ENCODE measurements at regions not wholly inside any gene's neighbourhood (a gene's known extent, or its start where the extent isn't known, plus 50 kb on each side); places are given as distances from the start of the nearest gene placed in this dataset.
A peak's percentile ranks its signal among the peaks of the same experiment; 100 is the strongest.

DNA sequence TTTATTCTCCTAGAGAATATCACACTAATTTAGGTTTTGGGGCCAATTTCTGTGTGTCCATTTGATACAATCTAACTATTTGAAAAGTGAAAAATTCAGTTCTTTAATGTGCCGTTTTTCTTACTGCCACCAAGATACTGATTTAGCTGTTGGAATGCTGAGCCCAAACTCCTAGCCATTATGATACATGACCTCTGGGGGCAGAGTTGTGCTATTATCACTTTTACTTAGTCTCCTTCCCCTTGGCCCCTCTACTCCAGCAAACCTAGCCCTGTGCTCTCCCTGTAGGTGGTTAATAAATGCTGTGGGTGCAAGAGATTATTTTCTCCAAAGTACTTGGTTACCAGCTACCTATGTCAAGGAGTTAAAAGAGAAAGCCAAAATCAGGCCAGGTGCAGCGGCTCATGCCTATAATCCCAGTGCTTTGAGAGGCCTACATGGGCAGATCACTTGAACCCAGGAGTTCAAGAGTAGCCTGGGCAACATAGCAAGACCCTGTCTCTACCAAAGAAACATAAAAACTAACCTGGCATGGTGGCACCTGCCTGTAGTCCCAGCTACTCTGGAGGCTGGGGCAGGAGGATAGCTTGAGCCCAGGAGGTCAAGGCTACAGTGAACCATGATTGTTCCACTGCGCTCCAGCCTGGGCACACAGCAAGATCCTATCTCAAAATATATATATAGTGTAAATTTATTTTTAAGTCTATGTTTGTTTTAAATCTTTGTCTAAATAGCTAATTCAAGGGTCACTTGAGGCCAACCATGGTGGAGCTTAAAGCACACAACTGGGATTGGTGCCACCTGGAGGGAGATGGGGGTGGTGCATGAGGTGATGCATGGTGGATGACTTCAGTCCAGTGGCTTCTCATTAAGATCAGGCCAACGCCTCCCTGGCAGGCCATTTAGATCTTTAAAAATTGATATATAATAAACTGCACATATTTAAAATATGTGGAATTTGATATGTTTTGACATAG is 193.2 kb upstream of the PLET1 start:
- WGBS (ENCODE audit: insufficient coverage) = 100% methylated on average over 1 of the region's 4 CpGs
- POLR2A ChIA-PET = interaction anchor here (0.6 kb wide), 1 partner anchor 20 kb away, joined by 3 read pairs; no protein-coding TSS in a partner anchor
- CTCF ChIA-PET = interaction anchor here (0.9 to 4.2 kb wide), 5 partner anchors 11 to 168 kb away, joined by 3 to 16 read pairs (median 5); no protein-coding TSS in a partner anchor

DNA sequence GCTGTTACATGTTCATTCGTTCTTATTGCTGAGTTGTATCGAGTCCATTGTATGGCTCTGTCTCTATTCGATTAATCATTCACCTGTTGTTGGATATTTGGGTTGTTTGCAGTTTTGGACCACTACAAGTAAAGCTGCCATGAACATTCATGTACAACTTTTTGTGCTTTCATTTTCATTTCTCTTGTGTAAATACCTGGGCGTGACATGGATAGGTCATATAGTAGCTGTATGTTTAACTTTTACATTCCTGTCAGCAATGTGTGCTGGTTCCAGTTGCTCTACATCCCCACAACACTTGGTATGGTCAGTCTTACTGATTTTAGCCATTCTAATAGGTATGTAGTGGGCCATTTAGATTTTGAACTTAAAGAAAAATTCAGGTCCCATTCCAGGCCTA is 194.2 kb upstream of the PLET1 start:
- ChIA-PET POLR2A (no interaction called here), CTCF (interaction anchor here (0.9 to 4.2 kb wide), 3 partner anchors 12 to 169 kb away, joined by 3 to 16 read pairs (median 5); no protein-coding TSS in a partner anchor)
- no CpG with 5 or more reads among the region's 4 CpGs for WGBS (ENCODE audit: insufficient coverage)

More for the DNA sequence above, 193.2 kb upstream of the PLET1 start:
- peak; percentile 34 to 65 (median 47) for DNase-seq
- H3K4me1 ChIP-seq (ENCODE audit: control extremely low read depth in 1 of 4, control insufficient read depth in 4 of 4, insufficient read depth in 4 of 4, low read length in 3 of 4) = no peaks in the 10 kb centered on the region
- H3K36me3 ChIP-seq (ENCODE audit: control insufficient read depth in 4 of 4, insufficient read depth in 4 of 4, low read length in 3 of 4) = no peaks in the 10 kb centered on the region
- peaks cover 0 to 2% (median 0%) of the 10 kb centered on the region in 5 experiments for H3K27me3 ChIP-seq (replicated peaks in 2 of 5; ENCODE audit: control insufficient read depth in 4 of 5, insufficient read depth in 5 of 5, low read length in 4 of 5)
- H3K9me3 ChIP-seq (ENCODE audit: control extremely low read depth in 1 of 5, control insufficient read depth in 4 of 5, insufficient read depth in 2 of 5, low read depth in 1 of 5, low read length in 4 of 5) = no peaks in the 10 kb centered on the region
- H3K27ac ChIP-seq (ENCODE audit: insufficient read depth in 1 of 2, low read depth in 1 of 2, low read length in 2 of 2, poor library complexity in 1 of 2, severe bottlenecking in 2 of 2) = no peak overlapping the region
- no peak overlapping the region for H3K4me3 ChIP-seq (ENCODE audit: control insufficient read depth in 1 of 7, extremely low read depth in 1 of 7, insufficient read depth in 4 of 7, low read depth in 2 of 7, low read length in 6 of 7)

DNA sequence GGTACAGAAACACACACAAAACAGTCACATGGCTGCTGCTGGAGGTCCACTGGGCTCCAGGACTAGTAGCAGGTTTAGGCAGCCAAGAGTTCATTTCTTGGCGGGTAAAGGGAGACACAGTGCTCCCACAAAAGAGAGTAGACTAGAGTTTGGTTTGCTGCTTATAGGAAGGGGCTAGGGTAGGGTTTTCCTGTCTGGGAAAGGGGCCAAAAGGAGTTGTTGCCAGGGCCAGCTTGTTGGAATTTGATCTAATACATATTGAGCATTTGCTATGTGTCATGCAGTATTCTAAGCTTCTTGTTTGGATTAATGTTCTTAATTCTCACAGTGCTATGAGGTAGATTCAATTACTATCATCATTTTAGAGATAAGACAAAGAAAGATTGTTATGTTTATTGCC is 195.1 kb upstream of the PLET1 start:
- CTCF ChIA-PET = interaction anchor here (4.2 kb wide), 1 partner anchor 170 kb away, joined by 16 read pairs; no protein-coding TSS in a partner anchor
- 27% methylated on average over 1 of the region's 1 CpG for WGBS (ENCODE audit: insufficient coverage)
- H3K36me3 ChIP-seq (ENCODE audit: control insufficient read depth in 4 of 4, insufficient read depth in 4 of 4, low read length in 3 of 4) = no peaks in the 10 kb centered on the region
- peaks cover 0 to 2% (median 0%) of the 10 kb centered on the region in 5 experiments for H3K27me3 ChIP-seq (replicated peaks in 2 of 5; ENCODE audit: control insufficient read depth in 4 of 5, insufficient read depth in 5 of 5, low read length in 4 of 5)
- no peak overlapping the region for H3K27ac ChIP-seq (ENCODE audit: insufficient read depth in 1 of 2, low read depth in 1 of 2, low read length in 2 of 2, poor library complexity in 1 of 2, severe bottlenecking in 2 of 2)
- H3K9me3 ChIP-seq (ENCODE audit: control extremely low read depth in 1 of 5, control insufficient read depth in 4 of 5, insufficient read depth in 2 of 5, low read depth in 1 of 5, low read length in 4 of 5) = peaks cover 0 to 1% (median 0%) of the 10 kb centered on the region in 5 experiments
- POLR2A ChIA-PET = no interaction called here
- no peak overlapping the region for H3K4me3 ChIP-seq (ENCODE audit: control insufficient read depth in 1 of 7, extremely low read depth in 1 of 7, insufficient read depth in 4 of 7, low read depth in 2 of 7, low read length in 6 of 7)
- H3K4me1 ChIP-seq (ENCODE audit: control extremely low read depth in 1 of 4, control insufficient read depth in 4 of 4, insufficient read depth in 4 of 4, low read length in 3 of 4) = no peaks in the 10 kb centered on the region
- DNase-seq = no peak

More for the DNA sequence above, 194.2 kb upstream of the PLET1 start:
- H3K27ac ChIP-seq (ENCODE audit: insufficient read depth in 1 of 2, low read depth in 1 of 2, low read length in 2 of 2, poor library complexity in 1 of 2, severe bottlenecking in 2 of 2) = no peak overlapping the region
- H3K27me3 ChIP-seq (replicated peaks in 2 of 5; ENCODE audit: control insufficient read depth in 4 of 5, insufficient read depth in 5 of 5, low read length in 4 of 5) = peaks cover 0 to 2% (median 0%) of the 10 kb centered on the region in 5 experiments
- H3K9me3 ChIP-seq (ENCODE audit: control extremely low read depth in 1 of 5, control insufficient read depth in 4 of 5, insufficient read depth in 2 of 5, low read depth in 1 of 5, low read length in 4 of 5) = no peaks in the 10 kb centered on the region
- no peak overlapping the region for H3K4me3 ChIP-seq (ENCODE audit: control insufficient read depth in 1 of 7, extremely low read depth in 1 of 7, insufficient read depth in 4 of 7, low read depth in 2 of 7, low read length in 6 of 7)
- H3K36me3 ChIP-seq (ENCODE audit: control insufficient read depth in 4 of 4, insufficient read depth in 4 of 4, low read length in 3 of 4) = no peaks in the 10 kb centered on the region
- DNase-seq = no peak
- H3K4me1 ChIP-seq (ENCODE audit: control extremely low read depth in 1 of 4, control insufficient read depth in 4 of 4, insufficient read depth in 4 of 4, low read length in 3 of 4) = no peaks in the 10 kb centered on the region

DNA sequence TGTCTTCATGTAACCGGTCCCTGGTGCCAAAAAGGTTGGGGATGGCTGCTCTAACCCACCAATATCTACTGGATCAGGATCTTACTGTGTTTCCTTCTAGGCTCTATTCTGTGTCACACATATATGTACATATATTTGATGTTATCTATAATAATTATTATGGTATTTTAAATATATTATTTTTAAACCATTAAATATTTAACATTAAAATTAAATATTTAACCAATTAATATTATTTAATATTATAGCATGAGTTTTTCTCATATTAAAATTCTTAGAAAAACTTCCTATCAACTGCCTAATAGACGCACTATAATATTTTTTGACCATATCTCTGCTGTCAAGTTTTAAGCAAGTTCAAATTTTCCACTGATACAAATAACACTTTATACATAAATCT is 196.9 kb upstream of the PLET1 start:
- ChIA-PET POLR2A (no interaction called here), CTCF (no interaction called here)
- no peak for DNase-seq
- Histone ChIP-seq H3K27ac (ENCODE audit: insufficient read depth in 1 of 2, low read depth in 1 of 2, low read length in 2 of 2, poor library complexity in 1 of 2, severe bottlenecking in 2 of 2) (no peak overlapping the region), H3K4me1 (ENCODE audit: control extremely low read depth in 1 of 4, control insufficient read depth in 4 of 4, insufficient read depth in 4 of 4, low read length in 3 of 4) (no peaks in the 10 kb centered on the region), H3K36me3 (ENCODE audit: control insufficient read depth in 4 of 4, insufficient read depth in 4 of 4, low read length in 3 of 4) (no peaks in the 10 kb centered on the region), H3K4me3 (ENCODE audit: control insufficient read depth in 1 of 7, extremely low read depth in 1 of 7, insufficient read depth in 4 of 7, low read depth in 2 of 7, low read length in 6 of 7) (no peak overlapping the region), H3K27me3 (replicated peaks in 2 of 5; ENCODE audit: control insufficient read depth in 4 of 5, insufficient read depth in 5 of 5, low read length in 4 of 5) (peaks cover 0 to 3% (median 0%) of the 10 kb centered on the region in 5 experiments), H3K9me3 (ENCODE audit: control extremely low read depth in 1 of 5, control insufficient read depth in 4 of 5, insufficient read depth in 2 of 5, low read depth in 1 of 5, low read length in 4 of 5) (peaks cover 0 to 2% (median 0%) of the 10 kb centered on the region in 5 experiments)
- WGBS (ENCODE audit: insufficient coverage) = 80% methylated on average over 1 of the region's 2 CpGs

DNA sequence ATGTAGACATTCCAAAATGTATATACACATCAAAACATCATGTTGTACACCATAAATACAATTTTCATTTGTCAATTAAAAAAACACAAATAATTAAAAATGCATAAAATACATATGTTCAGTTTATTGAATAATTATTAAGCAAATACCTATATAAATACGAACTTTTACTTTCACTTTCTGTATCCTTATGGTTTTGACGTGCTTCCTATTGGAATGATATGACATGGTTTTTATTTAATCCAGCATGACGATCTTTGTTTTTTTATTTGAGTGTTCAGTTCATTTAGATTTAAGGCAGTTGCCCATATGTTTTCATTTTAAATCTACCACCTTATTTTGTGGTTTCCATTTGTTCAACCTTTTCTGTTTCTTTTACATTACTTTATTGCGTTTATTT is 198.3 kb upstream of the PLET1 start:
- peak overlapping the region in 1 of 7 experiments; percentile 7 for H3K4me3 ChIP-seq (ENCODE audit: control insufficient read depth in 1 of 7, extremely low read depth in 1 of 7, insufficient read depth in 4 of 7, low read depth in 2 of 7, low read length in 6 of 7)
- no CpG with 5 or more reads among the region's 4 CpGs for WGBS (ENCODE audit: insufficient coverage)
- POLR2A ChIA-PET = no interaction called here

DNA sequence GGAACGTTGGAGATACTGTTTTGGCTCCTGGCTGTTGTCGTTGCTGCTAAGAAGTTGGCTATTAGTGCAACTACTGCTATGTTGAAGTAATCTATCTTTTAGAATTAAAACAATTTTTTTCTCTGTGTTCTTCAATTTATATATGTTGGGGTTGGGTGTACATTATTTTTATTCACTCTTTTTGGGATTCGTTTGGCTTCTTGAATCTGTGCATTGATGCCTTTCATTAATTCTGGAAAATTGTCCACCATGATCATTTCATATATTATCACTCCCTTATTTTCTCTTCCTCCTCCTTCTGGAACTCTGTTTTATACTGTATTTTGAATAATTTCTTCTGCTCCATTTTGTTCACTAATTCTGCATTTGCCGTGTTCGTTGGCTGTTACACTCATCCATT is 199.5 kb upstream of the PLET1 start:
- DNase-seq = no peak
- Histone ChIP-seq H3K27ac (ENCODE audit: insufficient read depth in 1 of 2, low read depth in 1 of 2, low read length in 2 of 2, poor library complexity in 1 of 2, severe bottlenecking in 2 of 2) (no peak overlapping the region), H3K4me1 (ENCODE audit: control extremely low read depth in 1 of 4, control insufficient read depth in 4 of 4, insufficient read depth in 4 of 4, low read length in 3 of 4) (no peaks in the 10 kb centered on the region), H3K27me3 (replicated peaks in 2 of 5; ENCODE audit: control insufficient read depth in 4 of 5, insufficient read depth in 5 of 5, low read length in 4 of 5) (peaks cover 0 to 3% (median 0%) of the 10 kb centered on the region in 5 experiments), H3K36me3 (ENCODE audit: control insufficient read depth in 4 of 4, insufficient read depth in 4 of 4, low read length in 3 of 4) (no peaks in the 10 kb centered on the region), H3K9me3 (ENCODE audit: control extremely low read depth in 1 of 5, control insufficient read depth in 4 of 5, insufficient read depth in 2 of 5, low read depth in 1 of 5, low read length in 4 of 5) (peaks cover 0 to 2% (median 0%) of the 10 kb centered on the region in 5 experiments), H3K4me3 (ENCODE audit: control insufficient read depth in 1 of 7, extremely low read depth in 1 of 7, insufficient read depth in 4 of 7, low read depth in 2 of 7, low read length in 6 of 7) (no peak overlapping the region)
- WGBS (ENCODE audit: insufficient coverage) = no CpG with 5 or more reads among the region's 5 CpGs
- CTCF ChIA-PET = no interaction called here
- POLR2A ChIA-PET = no interaction called here

More for the DNA sequence above, 198.3 kb upstream of the PLET1 start:
- no peak for DNase-seq
- Histone ChIP-seq H3K27ac (ENCODE audit: insufficient read depth in 1 of 2, low read depth in 1 of 2, low read length in 2 of 2, poor library complexity in 1 of 2, severe bottlenecking in 2 of 2) (no peak overlapping the region), H3K9me3 (ENCODE audit: control extremely low read depth in 1 of 5, control insufficient read depth in 4 of 5, insufficient read depth in 2 of 5, low read depth in 1 of 5, low read length in 4 of 5) (peaks cover 0 to 2% (median 0%) of the 10 kb centered on the region in 5 experiments), H3K4me1 (ENCODE audit: control extremely low read depth in 1 of 4, control insufficient read depth in 4 of 4, insufficient read depth in 4 of 4, low read length in 3 of 4) (no peaks in the 10 kb centered on the region), H3K36me3 (ENCODE audit: control insufficient read depth in 4 of 4, insufficient read depth in 4 of 4, low read length in 3 of 4) (no peaks in the 10 kb centered on the region), H3K27me3 (replicated peaks in 2 of 5; ENCODE audit: control insufficient read depth in 4 of 5, insufficient read depth in 5 of 5, low read length in 4 of 5) (peaks cover 0 to 3% (median 0%) of the 10 kb centered on the region in 5 experiments)
- CTCF ChIA-PET = no interaction called here

DNA sequence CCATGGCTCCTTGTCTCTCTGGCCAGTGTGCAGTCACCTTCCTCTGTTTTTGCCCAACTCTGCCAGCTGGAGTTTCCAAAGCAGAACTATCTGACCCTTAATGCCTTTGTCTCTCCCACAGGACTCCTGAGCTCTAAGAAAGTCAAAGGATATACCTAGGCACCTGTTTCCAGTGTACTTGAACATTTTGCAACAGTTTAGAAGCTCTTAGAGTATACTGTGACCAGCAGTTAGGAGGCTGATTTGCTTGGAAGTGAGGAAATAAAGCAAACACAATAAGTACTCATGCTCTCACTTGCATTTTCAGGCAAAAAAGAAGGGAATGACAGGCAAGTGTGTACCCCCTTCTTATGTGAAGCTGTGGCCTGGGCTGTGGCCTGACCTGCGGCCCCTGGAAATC is 204.3 kb upstream of the PLET1 start:
- peaks cover 0 to 3% (median 2%) of the 10 kb centered on the region in 5 experiments for H3K27me3 ChIP-seq (replicated peaks in 2 of 5; ENCODE audit: control insufficient read depth in 4 of 5, insufficient read depth in 5 of 5, low read length in 4 of 5)
- no peak for DNase-seq
- POLR2A ChIA-PET = no interaction called here
- 86% methylated on average over 1 of the region's 1 CpG for WGBS (ENCODE audit: insufficient coverage)
- no peaks in the 10 kb centered on the region for H3K4me1 ChIP-seq (ENCODE audit: control extremely low read depth in 1 of 4, control insufficient read depth in 4 of 4, insufficient read depth in 4 of 4, low read length in 3 of 4)
- no peak overlapping the region for H3K4me3 ChIP-seq (ENCODE audit: control insufficient read depth in 1 of 7, extremely low read depth in 1 of 7, insufficient read depth in 4 of 7, low read depth in 2 of 7, low read length in 6 of 7)
- H3K36me3 ChIP-seq (ENCODE audit: control insufficient read depth in 4 of 4, insufficient read depth in 4 of 4, low read length in 3 of 4) = no peaks in the 10 kb centered on the region
- H3K27ac ChIP-seq (ENCODE audit: insufficient read depth in 1 of 2, low read depth in 1 of 2, low read length in 2 of 2, poor library complexity in 1 of 2, severe bottlenecking in 2 of 2) = no peak overlapping the region
- CTCF ChIA-PET = no interaction called here
- peaks cover 0 to 2% (median 0%) of the 10 kb centered on the region in 5 experiments for H3K9me3 ChIP-seq (ENCODE audit: control extremely low read depth in 1 of 5, control insufficient read depth in 4 of 5, insufficient read depth in 2 of 5, low read depth in 1 of 5, low read length in 4 of 5)
